GM18520 (cell line): ENCODE measurements at regions not wholly inside any gene's neighbourhood (a gene's known extent, or its start where the extent isn't known, plus 50 kb on each side); places are given as distances from the start of the nearest gene placed in this dataset.
"Not testable (repeated sequence)": the region's sequence is repeated elsewhere in the genome, so short reads cannot be mapped to it uniquely, and the experiment has no call there.

Source experiments
- ATAC-seq: cut with Tn5 transposase; IDR thresholded peaks from one replicate; pipeline ENCODE4 v1.9.1; 2021; ENCODE audit not compliant: unreplicated experiment

DNA sequence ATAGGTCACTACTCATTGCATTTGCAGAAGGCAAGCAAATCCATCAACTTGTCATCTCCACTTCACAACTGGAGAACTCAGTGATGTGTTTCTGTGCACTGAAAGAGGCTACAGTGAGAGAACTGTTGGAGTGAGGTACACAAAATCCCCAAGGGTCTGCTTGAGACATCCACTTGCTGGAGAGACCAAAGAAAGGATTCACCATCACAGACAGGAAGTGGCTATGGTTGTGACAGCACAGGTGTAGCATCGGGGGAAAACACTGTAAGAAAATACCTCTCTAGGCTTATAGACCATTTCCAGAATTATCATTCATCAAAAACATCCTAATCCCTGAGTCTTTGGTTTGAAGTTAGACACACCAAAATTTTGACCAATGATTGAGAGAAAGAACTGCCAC lies 201.3 kb upstream of the OR4E1 start:
- ATAC-seq, result no peak

DNA sequence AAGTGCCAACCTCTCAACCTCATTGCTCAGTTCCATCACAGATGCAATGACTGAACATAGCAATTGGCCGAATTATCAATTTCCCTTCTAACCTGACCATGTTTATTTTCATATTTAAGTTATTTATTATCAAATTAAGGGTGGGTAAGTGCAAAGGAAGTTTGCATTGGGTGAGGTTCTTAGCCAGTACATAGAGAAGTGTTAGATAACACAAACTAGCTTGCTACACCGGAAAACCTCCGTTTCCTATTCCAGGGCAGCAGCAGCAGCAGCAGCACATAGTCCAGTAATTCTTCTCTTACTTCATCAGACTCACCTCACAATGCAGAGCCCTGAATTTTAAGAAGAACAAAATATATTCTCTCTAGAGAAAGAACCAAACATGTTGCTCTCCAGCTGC lies 200.5 kb upstream of the OR4E1 start:
- no peak for ATAC-seq

GRCh38 chr14:21868442-21869046 lies 194.9 kb upstream of the OR4E1 start:
- peak; percentile 77 for ATAC-seq

- no peak for ATAC-seq
Observed at GRCh38 chr14:21867541-21867940, 193.9 kb upstream of the OR4E1 start.

GRCh38 chr14:21866479-21866878 lies 192.9 kb upstream of the OR4E1 start:
- ATAC-seq, result no peak

DNA sequence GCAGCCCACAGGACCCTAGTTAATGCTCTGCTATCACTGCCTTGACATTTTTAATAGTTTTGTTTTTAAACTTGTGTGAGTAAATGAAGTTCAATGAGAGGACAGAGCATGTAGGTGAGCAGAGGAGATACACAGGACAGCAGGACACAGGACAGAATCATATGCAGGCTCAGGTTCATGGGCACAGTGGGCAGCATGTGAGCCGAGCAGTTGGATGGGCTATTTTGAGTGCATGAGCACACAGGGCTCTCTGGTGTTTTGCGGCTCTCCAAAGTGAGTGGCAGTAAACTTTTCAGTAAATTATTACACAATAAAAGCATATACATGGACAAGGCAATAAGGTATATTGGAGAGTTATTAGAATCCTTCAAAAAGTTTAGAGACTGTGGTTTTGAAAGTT lies 189.7 kb upstream of the OR4E1 start:
- no peak for ATAC-seq

GRCh38 chr14:21861153-21861552 lies 187.5 kb upstream of the OR4E1 start:
- ATAC-seq, result no peak

- ATAC-seq, result no peak
Observed at GRCh38 chr14:21860172-21860571, 186.6 kb upstream of the OR4E1 start.

GRCh38 chr14:21852775-21853174 lies 179.2 kb upstream of the OR4E1 start:
- ATAC-seq, result no peak

GRCh38 chr14:21852061-21852664 lies 178.5 kb upstream of the OR4E1 start:
- no peak for ATAC-seq

DNA sequence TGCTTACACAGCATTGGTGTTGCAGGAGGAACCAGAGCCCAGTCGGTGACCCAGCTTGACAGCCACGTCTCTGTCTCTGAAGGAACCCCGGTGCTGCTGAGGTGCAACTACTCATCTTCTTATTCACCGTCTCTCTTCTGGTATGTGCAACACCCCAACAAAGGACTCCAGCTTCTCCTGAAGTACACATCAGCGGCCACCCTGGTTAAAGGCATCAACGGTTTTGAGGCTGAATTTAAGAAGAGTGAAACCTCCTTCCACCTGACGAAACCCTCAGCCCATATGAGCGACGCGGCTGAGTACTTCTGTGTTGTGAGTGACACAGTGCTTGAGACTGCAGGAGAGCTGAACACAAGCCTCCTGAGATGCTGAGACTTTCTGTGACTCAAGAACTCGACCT lies 173.3 kb upstream of the OR4E1 start:
- ATAC-seq, result not testable (repeated sequence)

DNA sequence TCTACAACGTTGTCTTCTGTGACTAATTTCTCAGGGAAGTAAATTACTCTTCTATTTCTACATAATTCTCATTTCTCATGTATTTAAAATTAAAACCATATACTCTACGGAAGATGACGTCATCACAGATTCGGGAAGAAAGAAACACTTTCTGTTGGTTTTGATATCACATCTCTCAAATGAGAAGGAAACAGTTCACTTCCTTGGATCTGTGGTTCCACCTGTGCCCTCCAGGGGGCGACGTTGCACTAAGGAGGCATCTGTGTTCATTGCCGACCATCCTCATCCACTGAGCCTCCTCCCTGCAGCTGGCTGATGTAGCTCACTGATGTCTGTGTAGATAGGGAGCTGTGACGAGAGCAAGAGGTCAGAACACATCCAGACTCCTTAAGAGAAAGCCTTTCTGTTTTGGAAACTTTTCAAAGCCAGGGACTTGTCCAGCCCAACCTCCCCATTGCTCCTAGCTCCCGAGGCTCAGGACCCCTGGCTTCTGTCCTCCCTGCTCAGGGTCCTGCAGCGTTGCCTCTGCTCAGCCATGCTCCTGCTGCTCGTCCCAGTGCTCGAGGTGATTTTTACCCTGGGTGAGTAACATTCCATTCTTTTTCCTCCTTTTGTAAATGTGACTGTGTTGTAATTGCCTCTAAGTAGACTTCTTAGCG lies 172.7 kb upstream of the OR4E1 start:
- no peak for ATAC-seq

DNA sequence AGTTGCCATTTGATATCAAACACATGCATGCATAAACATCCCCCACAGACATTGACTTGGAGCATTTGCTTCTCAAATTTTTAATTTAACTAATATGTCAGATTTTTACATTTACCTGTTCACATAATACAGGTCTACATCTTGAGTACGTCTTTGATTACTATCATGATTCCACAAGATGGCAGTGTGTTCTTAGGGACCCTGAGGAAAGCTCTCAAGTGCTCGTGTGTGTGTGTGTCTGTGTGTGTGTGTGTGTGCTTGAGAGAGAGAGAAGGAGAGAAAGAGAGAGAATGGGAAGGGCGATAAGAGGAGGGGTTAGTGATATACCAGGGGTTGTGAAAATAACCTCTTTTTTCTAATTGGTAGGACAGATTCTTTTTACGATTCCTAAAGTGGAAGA lies 167.1 kb upstream of the OR4E1 start:
- no peak for ATAC-seq

- no peak for ATAC-seq
Observed at GRCh38 chr14:21833836-21834235, 160.2 kb upstream of the OR4E1 start.

DNA sequence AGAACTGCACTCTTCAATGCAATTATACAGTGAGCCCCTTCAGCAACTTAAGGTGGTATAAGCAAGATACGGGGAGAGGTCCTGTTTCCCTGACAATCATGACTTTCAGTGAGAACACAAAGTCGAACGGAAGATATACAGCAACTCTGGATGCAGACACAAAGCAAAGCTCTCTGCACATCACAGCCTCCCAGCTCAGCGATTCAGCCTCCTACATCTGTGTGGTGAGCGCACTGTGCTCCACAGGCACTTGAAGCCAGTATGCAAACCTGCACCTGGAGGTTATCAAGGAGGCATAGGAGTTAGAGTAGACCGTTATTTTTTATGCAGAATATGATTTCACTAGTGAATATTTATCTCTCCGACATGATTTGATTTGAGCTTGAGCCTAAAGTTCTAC lies 152.2 kb upstream of the OR4E1 start:
- ATAC-seq, result no peak

DNA sequence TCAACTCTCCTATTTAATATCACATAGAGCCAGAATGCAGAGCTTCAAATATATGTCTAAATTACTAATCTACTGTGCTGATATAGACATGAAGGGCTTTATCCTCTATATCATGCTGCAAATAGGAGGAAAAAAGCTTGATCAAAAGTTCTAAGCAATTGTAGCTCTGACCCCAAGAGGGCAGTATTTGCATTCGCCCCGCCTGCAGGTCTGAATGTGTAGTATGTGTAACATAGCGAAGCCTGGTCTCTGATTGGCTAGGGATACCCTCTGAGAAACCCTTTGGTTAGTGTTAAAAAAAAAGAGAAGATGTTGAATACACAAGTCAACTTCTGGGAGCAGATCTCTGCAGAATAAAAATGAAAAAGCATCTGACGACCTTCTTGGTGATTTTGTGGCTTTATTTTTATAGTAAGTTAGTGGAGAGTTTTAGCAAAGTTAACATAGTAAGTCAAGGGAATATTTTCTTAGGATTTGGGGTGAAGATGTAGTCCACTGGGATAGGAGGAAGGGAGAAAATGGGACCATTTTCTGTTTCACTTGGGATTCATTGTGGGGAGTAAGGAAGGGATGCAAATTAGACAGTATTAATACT lies 151.6 kb upstream of the OR4E1 start:
- no peak for ATAC-seq

- ATAC-seq, result no peak
Observed at GRCh38 chr14:21822109-21822508, 148.5 kb upstream of the OR4E1 start.

DNA sequence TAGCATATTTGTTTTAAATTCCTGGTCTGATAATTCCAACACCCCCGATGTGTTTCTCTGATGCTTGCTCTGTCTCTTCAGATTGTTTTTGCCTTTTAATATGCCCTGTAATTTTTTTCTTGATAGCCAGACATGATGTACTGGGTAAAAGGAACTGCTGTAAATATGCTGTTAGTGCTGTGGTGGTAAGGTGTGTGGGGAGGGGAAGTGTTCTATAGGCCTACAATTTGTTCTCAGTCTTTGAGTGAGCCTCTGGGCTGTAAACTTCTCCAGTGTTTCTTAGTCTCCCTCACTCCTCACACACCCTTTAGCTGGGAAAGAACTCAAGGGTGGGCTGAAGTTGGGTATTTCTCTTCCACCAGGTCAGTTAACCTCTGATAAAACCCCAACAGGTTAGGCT lies 147.0 kb upstream of the OR4E1 start:
- no peak for ATAC-seq

DNA sequence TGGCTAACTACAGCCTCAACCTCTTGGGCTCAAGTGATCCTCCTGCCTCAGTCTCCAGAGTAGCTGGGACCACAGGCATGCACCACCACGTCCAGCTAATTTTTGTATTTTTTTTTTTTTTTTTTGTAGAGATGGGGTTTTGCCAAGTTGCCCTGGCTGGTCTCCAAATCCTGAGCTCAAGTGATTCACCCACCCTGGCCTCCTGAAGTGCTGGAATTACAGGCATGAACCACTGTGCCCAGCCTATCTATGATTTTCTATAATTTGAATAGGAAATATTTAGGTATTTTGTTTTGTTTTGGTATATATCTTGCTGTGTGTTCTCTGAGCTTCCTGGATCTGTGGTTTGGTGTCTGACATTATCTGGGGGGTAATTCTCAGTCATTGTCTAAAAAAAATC lies 146.3 kb upstream of the OR4E1 start:
- ATAC-seq, result not testable (repeated sequence)

GRCh38 chr14:21817010-21817409 lies 143.4 kb upstream of the OR4E1 start:
- not testable (repeated sequence) for ATAC-seq

- no peak for ATAC-seq
Observed at GRCh38 chr14:21807975-21808374, 134.4 kb upstream of the OR4E1 start.

- no peak for ATAC-seq
Observed at GRCh38 chr14:21804981-21805380, 131.4 kb upstream of the OR4E1 start.
